Right kidney (tissue), 1 donor: ENCODE measurements at regions not wholly inside any gene's neighbourhood (a gene's known extent, or its start where the extent isn't known, plus 50 kb on each side); places are given as distances from the start of the nearest gene placed in this dataset.

Source experiments
- DNase-seq: peaks from one replicate; pipeline ENCODE4 v3.0.0-alpha.2; 2016

GRCh38 chr7:38086857-38087256 lies 91.2 kb upstream of the STARD3NL start:
- no peak for DNase-seq

DNA sequence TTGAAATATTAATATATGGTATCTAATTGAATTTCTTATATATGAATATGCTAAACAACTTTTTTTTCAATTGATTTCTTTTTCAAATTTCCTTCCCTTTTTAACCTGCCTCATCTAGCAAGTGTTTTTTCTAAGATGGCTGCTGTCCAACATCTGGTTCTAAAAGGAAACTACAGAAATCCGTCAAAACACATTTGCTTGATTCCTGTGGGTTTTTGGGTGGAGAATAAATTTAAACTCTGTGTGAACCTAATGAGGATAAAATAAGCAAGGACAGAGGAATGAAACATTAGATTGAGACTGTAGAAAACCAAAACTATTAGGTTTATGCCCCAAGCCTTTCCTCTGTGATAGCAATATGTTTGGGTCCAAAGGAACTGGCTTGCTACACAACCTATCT lies 75.5 kb upstream of the STARD3NL start:
- no peak for DNase-seq

GRCh38 chr7:38105874-38106483 lies 72.1 kb upstream of the STARD3NL start:
- DNase-seq, result peak; percentile 37

- peak; percentile 21 for DNase-seq
Observed at GRCh38 chr7:38107486-38107893, 70.6 kb upstream of the STARD3NL start.

GRCh38 chr7:38112075-38112474 lies 66.0 kb upstream of the STARD3NL start:
- no peak for DNase-seq

DNA sequence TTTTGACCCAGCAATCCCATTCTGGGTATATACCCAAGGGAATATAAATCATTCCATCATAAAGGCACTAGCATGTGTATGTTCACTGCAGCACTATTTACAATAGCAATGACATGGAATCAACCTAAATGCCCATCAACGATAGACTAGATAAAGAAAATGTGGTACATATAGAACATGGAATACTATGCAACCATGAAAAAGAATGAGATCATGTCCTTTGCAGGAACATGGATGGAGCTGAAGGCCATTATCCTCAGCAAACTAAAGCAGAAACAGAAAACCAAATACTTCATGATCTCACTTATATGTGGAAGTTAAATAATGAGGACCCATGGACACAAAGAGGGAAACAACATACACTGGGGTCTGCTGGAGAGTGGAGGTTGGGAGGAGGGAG lies 58.0 kb upstream of the STARD3NL start:
- DNase-seq, result no peak

- DNase-seq, result no peak
Observed at GRCh38 chr7:38122501-38122900, 55.5 kb upstream of the STARD3NL start.

GRCh38 chr7:38123494-38123893 lies 54.6 kb upstream of the STARD3NL start:
- DNase-seq, result no peak

DNA sequence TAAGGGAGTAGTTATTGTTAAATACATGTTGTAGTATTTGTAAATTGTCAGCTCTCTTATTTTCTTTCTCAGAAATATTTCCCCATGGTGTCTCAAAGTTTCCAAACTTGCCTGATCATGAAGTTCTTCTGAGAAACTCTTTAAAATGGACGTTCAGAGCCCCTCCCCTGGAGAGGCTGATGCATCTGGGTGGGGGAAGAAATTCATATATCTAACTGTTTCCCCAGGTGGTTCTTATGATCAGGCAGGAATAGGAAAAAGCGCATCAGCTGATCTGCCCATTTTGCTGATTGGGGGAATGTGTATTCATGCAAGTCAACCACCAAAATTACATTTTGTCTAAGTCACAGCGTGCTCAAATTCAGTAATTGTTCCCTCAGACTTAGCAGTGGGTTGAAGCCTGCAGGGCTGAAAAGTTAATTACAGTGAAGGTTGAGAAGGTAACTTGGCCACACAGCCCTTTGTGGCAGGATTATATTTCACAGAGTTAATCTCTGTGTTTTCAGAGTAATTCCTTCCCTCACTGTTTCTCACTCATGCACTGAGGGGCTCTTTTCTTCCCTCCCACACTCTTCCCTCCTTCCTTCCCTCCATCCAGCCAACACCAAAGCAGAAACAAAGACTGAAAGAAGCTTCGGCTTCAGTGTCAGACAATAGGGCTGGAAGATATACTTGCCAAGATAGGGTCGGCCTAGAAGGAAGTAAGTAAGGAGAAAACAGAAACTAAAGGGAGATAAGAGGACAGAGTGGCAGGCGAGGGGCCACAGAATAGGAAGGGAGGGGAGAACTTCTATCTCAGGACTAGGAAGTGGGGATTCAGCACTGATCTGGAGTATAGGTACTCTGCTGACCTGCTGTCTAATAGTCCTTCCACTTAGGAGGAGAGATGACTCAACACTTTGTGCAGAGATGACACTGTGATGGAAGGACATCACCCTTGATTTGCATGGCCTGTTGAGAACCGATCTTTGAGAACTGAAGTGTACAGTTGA lies 50.5 kb upstream of the STARD3NL start:
- no peak for DNase-seq
